KBM-7 (cell line): ENCODE measurements at regions not wholly inside any gene's neighbourhood (a gene's known extent, or its start where the extent isn't known, plus 50 kb on each side); places are given as distances from the start of the nearest gene placed in this dataset.

Experiments
- DNase-seq: peaks from one replicate; pipeline ENCODE4 v3.0.0-alpha.2; 2015
- in situ Hi-C: fragments of 300-500 bp; cut with MboI; formaldehyde crosslinking; loops from 2 replicates; pipeline ENCODE4 v1.14.3; 2020; ENCODE audit warnings: low sequenced_read_pairs, low pct_unique_long_range_greater_than_20kb, mixed read lengths

- in situ Hi-C loops: no loop called here
- DNase-seq: no peak
Measured at GRCh38 chr10:131587976-131588680, 276.6 kb upstream of the TCERG1L start.

- in situ Hi-C loops: no loop called here
- DNase-seq: no peak
Measured at GRCh38 chr10:131588704-131589220, 277.2 kb upstream of the TCERG1L start.

- DNase-seq: no peak
- in situ Hi-C loops: no loop called here
Measured at GRCh38 chr10:131590567-131590966, 279.0 kb upstream of the TCERG1L start.

GRCh38 chr10:131591936-131592335 lies 280.4 kb upstream of the TCERG1L start:
- DNase-seq: peak; percentile 63
- in situ Hi-C loops: no loop called here

- no peak for DNase-seq
- in situ Hi-C loops: no loop called here
Measured at GRCh38 chr10:131609176-131609575, 291.6 kb upstream of the PPP2R2D start.

GRCh38 chr10:131615150-131615549 lies 285.7 kb upstream of the PPP2R2D start:
- in situ Hi-C loops: no loop called here
- DNase-seq: no peak

- DNase-seq: no peak
- in situ Hi-C loops: no loop called here
Measured at GRCh38 chr10:131616040-131616439, 284.8 kb upstream of the PPP2R2D start.

GRCh38 chr10:131617113-131617858 lies 283.5 kb upstream of the PPP2R2D start:
- no peak for DNase-seq
- in situ Hi-C loops: no loop called here

- no peak for DNase-seq
Measured at GRCh38 chr10:131618587-131619267, 282.1 kb upstream of the PPP2R2D start.

GRCh38 chr10:131620314-131620713 lies 280.5 kb upstream of the PPP2R2D start:
- in situ Hi-C loops: no loop called here
- no peak for DNase-seq

More at GRCh38 chr10:131618587-131619267, 282.1 kb upstream of the PPP2R2D start:
- in situ Hi-C loops: no loop called here

GRCh38 chr10:131620904-131621303 lies 279.9 kb upstream of the PPP2R2D start:
- DNase-seq: no peak
- in situ Hi-C loops: no loop called here

- DNase-seq: no peak
- in situ Hi-C loops: no loop called here
Measured at GRCh38 chr10:131621784-131622624, 278.8 kb upstream of the PPP2R2D start.

- in situ Hi-C loops: no loop called here
- no peak for DNase-seq
Measured at GRCh38 chr10:131625041-131625440, 275.8 kb upstream of the PPP2R2D start.

- no peak for DNase-seq
- in situ Hi-C loops: no loop called here
Measured at GRCh38 chr10:131626274-131626673, 274.5 kb upstream of the PPP2R2D start.

- DNase-seq: no peak
- in situ Hi-C loops: no loop called here
Measured at GRCh38 chr10:131629026-131629770, 271.6 kb upstream of the PPP2R2D start.

- DNase-seq: no peak
- in situ Hi-C loops: no loop called here
Measured at GRCh38 chr10:131630772-131631258, 270.0 kb upstream of the PPP2R2D start.

- in situ Hi-C loops: no loop called here
- no peak for DNase-seq
Measured at GRCh38 chr10:131631619-131632018, 269.2 kb upstream of the PPP2R2D start.

GRCh38 chr10:131635564-131636015 lies 265.2 kb upstream of the PPP2R2D start:
- in situ Hi-C loops: no loop called here
- DNase-seq: no peak
